Activated CD8-positive, alpha-beta memory T cell treated with anti-CD3 and anti-CD28 coated beads, Interleukin-2, amount 50 U/mL, for 48 hours (primary cell): ENCODE measurements at regions not wholly inside any gene's neighbourhood (a gene's known extent, or its start where the extent isn't known, plus 50 kb on each side); places are given as distances from the start of the nearest gene placed in this dataset.
A peak's percentile ranks its signal among the peaks of the same experiment; 100 is the strongest.
"Not testable (repeated sequence)": the region's sequence is repeated elsewhere in the genome, so short reads cannot be mapped to it uniquely, and the experiment has no call there.

Experiments used
- DNase-seq: peaks from one replicate; pipeline ENCODE4 v3.0.0-alpha.2; 2020

DNA sequence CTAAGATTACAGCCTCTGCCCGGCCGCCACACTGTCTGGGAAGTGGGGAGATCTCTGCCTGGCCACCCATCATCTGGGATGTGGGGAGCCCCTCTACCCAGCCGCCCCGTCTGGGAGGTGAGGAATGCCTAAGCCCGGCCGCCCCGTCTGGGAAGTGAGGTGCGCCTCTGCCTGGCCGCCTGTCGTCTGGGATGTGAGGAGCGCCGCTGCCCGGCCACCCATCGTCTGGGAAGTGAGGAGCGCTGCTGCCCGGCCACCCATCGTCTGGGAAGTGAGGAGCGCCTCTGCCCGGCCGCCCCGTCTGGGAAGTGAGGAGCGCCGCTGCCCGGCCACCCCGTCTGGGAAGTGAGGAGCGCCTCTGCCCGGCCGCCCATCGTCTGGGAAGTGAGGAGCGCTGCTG, 135.9 kb upstream of the PROKR2 start:
- DNase-seq: not testable (repeated sequence)

DNA sequence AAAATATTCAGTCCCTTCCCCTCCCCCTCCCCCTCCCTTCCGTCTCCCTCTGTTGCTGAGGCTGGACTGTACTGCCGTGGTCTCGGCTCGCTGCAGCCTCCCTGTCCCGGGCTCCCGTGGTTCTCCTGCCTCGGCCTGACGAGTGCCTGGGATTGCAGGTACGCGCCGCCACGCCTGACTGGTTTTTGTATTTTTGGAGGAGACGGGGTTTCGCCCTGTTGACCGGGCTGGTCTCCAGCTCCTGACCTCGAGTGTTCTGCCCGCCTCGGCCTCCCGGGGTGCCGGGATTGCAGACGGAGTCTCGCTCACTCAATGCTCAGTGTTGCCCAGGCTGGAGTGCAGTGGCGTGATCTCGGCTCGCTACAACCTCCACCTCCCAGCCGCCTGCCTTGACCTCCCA, 135.5 kb upstream of the PROKR2 start:
- not testable (repeated sequence) for DNase-seq

DNA sequence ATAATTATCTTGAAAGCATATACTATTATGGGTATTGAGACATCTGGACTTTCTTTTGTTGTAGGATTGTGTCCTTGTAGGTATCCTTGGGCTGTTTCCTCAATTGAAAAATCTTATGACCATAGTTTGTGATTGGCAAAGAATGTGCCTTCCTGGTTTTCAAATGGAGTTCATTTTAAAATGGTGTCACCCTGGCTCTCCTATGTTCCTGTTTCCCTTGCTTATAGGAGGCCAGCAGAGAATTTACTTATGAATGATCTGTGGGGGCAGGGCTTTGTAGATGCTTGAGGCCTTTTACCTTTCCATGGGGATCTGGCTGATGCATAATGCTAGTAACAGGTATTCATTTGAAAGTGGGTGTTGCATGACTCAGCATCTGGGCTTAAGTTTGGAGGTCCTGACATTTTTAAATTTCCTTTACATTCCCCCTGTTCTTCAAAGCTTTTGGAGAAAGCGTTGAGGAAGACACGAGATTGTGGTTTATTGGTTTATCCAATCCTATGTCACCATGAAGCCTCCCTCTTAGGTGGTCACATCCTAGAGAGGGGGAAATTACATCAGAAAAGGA, 135.0 kb upstream of the PROKR2 start:
- DNase-seq: no peak

DNA sequence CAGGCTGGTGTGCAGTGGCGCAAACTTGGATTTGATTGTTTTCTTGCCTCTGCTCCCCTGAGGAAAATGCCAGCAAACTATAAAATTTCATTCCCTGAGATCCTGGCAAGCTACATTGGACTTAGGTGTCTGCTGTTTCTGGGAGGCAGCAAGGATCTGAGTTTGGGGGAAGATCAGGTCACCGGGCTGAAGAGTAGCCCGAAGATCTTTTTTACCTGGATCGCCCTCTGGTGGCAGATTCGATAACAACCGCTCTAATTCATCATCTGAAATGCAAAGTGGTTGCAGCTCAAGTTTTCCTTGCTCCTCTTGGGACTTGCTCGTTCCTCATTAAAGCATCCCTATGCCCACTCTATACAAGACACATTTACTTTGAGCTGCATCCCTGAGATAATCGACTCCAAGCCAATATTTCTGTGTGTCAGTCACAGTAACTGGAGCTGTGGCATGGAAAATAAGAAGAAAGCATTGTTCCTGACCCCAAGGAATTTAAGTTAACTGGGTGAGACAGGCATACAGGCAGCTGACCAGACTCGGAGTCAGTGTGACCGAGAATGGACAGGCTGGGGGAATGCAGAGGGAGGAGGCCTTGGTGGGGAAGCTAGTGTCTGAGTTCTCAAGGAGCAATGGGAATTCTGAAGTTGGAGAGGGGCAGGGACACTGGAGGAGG, 131.8 kb upstream of the PROKR2 start:
- peak; percentile 81 for DNase-seq

DNA sequence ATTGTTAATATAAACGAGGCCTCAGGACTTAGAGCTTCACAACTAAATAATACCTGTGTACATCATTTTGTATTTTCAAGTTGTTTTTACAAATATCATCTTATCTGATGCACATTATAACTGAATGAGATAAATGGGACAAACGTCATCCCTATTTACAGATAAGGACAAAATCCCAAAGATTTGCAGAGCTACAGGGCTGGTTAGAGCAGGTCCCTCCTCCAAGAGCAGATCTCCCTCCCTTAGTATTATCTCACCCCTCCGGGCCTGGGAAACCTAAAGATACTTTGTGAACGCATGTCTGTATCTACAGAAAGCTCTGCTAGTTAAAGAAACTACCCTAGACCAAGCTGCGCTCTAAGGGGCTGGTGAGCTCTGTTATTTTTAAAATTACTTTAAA, 130.4 kb upstream of the PROKR2 start:
- DNase-seq: no peak

DNA sequence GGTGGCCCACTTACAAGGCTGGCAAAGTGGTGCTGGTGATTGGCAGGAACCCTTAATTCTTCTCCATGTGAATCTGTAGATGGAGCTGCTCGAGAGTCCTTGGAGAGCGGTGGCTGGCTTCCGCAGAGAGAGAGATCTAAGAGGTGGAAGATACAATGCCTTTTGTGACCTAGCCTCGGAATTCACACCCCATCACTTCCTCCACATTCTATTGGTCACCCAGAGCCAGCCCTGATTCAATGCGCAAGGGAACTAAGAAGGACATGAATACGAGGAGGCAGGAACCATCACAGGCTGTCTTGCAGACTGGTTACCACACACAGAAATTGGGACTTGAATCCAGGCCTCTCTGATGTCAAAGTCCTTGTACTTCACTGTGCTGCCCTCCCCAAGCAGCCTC, 128.9 kb upstream of the PROKR2 start:
- no peak for DNase-seq

DNA sequence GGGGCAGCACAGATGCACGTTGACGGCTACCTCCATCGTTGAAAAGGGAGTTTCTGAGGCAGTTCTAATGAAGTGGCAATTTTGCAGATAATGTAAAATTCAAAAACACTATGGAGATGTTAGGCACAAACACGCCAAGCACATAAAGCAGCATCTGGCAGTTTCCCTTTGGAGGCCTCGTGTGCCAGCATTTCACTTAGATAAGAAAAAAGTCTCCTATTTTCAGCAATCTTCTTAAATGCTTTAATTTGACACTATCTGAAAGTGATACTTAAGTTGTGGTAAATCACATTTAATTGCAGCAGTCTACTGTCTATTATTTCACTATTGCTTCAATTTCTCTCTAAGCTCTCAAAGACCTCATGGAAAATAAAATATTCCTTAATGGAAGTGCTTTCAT, 125.3 kb upstream of the PROKR2 start:
- no peak for DNase-seq

DNA sequence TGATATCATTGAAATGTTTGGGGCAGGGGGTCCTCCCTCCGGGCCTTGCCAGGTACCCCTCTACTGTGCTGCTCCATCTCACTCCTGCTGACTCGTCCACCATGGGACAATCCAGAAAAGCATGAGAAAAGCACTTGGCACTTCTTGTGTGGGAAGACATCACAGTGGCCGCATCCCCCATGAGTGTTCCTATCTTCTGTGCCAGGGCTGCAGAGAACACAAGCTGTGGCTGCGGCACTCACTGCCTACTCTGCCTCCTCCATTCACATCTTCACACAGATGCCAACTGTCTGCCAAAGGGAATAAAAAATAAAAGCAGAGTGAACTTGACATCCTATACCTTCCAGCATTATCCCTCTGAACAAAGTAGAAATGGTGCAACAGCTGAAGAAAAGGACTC, 117.4 kb upstream of the PROKR2 start:
- no peak for DNase-seq

DNA sequence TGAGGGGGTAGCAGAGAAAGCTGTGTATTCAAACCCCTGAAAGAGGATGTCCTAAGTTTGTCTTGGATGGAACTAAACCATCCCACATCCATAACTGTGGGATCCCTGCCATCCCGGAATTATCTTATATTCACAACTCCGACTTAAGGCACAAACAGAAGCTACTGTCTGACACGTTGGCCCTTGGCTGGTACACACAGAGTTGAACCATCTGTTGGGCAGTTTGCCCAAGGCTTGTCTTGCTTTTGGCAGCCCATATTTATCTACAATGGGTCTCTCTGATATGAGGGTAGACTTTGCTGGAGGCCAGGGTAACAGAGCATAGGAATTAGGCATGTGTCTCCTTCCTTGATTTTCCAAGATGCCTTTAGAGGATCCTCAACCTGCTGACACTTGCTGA, 116.6 kb upstream of the PROKR2 start:
- no peak for DNase-seq

DNA sequence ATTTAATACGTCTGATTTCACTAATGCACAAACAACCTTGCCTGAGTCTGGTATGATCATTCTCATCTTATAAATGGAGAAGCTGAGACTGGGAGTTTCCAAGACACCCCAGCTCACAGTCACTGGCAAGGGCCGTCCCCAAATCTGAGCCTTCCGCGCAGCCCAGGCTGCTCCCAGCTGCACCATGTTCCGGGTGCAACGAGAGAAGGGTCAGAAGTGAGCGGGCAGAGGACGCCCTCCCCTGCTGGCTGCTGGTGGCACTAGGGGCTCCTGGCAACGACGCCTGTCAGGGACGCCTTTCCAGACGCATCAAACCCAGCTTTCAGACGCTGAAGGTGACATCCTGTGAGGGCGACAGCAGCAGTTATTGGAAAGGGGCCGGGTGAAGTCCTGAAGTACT, 115.3 kb upstream of the PROKR2 start:
- DNase-seq: no peak

DNA sequence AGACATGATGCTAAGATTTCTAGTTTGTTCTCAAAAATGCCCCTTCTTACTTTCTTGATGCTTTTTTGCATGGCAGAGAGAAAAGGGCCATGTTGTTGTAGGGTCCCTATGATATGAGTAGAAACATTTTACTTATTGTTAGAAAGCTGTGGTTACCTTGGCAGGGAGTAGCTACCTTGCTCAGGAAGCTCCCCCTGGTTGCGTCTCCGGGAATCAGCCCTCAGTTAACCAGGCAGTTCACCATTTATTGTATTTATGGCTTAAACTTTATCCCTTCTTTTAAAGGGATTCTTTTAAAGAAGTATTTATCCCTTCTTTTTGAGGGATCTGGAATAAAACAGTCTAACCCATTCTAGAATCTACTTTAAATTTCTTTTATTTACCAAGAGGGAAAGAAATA, 113.9 kb upstream of the PROKR2 start:
- DNase-seq: no peak

DNA sequence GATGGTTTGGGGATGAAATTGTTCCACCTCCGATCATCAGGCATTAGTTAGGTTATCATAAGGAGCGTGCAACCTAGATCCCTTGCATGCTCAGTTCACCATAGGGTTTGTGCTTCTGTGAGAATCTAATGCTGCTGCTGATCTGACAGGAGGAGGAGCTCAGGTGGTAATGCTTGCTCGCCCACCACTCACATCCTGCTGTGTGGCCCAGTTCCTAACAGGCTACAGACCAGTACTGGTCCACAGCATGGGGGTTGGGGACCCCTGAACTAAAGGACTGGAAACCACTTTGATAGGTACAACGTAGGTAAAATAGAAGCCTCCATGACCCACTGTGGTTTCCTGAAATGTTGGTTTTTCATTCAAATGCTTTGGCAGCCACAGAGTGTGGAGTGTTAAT, 109.3 kb upstream of the PROKR2 start:
- no peak for DNase-seq

DNA sequence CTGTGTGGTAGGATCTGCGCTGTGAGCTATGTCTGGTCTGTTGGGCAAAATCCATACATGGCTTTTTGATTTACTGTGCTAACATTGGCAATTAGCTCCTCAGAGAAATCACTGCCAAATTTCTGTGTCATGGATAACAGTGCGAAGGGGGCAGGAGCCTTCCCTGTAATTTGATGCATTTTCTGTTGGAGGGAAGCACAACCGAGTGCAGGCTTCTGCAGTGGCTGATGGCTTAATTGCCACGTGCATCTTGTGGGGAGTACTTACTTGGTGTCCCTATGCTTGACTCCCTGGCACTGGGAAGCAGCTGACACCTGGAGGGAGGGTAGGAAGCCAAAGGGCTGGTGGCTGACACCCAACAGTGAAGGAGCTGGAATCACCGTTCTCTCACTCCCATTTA, 99.3 kb upstream of the PROKR2 start:
- no peak for DNase-seq

DNA sequence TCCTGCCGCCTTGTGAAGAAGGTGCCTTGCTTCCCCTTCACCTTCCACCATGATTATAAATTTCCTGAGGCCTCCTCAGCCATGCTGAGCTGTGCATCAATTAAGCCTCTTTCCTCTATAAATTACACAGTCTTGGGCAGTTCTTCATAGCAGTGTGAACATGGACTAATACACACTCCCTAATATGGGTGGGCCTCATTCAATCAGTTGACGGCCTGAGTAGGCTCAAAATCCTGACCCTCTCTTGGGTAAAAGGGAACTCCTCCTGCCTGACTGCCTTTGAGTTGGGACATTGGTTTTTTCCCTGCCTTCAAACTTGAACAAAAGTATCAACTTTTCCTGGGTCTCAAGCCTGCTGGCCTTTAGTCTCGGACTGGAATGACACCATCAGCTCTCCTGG, 96.6 kb upstream of the PROKR2 start:
- no peak for DNase-seq

DNA sequence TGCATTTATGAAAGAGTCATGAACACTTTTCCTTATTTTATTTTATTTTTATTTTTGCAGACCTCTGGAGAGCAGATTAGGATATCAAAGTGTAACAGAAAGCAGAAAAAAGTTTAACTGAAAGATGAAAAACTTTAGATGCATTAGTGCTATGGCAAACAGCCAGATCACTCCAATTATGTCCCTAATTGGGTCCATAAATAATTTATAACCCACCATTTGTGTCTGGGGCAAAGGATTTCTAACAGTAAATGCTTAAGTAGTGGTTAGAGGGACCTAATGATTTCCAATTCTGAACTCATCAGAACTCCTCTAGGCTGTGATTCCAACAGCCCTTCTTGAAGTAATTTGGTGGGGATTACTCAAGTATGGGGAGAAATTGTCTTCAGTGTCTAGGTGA, 93.7 kb upstream of the PROKR2 start:
- DNase-seq: no peak

DNA sequence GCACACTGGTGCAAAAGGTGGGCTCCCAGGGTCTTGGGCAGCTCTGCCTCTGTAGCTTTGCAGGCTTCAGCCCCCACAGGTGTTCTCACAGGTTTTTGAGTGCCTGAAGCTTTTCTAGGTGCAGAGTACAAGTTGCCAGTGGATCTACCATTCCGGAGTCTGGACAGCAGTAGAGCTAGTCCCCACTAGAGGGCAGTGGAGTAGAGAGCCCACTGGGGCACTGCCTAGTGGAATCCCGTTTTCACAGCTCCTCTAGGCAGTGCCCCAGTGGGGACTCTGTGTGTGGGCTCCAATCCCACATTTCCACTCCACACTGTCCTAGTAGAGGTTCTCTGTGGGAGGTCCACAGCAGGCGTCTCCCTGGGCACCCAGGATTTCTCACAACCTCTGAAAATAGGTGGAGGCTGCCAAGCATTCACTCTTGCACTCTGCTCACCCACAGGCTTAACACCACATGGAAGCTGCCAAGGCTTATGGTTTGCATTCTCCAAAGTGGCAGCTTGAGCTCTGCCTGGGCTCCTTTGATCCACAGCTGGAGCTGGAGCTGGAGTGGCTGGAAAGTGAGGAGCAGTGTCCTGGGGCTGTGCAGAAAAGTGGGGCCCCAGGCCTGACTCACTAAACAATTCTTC, 86.3 kb upstream of the PROKR2 start:
- peak; percentile 56 for DNase-seq

DNA sequence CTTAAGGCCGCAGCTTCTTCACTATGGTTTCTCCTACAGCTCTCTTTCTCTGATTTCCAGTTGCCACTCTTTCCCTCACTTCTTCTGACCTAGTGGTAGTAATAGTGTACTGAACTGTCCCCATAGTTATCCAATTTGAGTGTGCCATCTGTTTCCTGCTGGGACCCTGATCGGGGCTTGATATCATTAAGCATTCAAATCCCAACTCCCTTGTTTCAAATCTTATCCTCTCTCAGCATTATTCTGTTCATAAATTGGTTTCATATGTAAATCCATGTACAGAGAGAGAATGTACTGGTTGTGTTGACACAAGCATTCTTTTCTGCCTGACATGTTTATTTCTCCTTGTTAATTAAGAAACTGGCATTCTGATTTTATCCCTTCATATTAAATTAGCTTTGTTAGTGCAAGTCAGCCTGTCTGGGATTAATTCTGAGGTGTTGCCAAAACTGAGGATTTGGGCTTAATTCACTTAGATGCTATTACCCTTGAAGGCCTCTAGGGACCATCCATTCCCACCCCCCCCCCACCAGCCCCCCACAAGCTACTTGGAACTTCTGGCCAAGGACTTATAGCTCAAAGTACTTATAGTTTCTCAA, 84.6 kb upstream of the PROKR2 start:
- DNase-seq: no peak

DNA sequence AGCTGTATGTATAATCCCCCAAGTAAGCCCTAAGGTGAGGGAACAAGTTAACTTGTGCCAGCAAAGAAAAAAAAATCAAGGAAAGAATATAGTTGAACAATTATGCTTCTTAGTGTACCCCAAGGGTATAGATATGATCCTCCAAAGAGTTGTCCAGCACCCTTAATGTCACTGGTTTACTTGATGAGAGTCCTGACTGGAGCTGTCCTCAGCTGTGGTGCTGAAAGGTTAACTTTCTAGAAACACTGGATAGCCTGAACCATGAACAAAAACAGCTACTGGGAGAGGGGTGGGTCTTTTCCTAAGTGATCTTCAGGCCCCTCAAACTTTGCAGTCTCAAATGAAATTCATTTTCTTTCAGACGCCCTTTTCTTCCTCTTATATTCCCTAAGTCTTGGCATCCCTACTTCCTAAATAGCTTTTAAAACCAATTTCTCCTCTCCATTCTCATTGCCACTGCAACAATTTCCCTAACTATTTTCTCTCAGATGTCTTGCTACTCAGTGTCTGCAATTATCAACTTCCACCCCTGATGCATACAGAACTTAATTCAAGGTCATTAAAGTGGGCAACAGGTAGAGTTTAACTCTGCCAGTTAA, 83.5 kb upstream of the PROKR2 start:
- DNase-seq: no peak

DNA sequence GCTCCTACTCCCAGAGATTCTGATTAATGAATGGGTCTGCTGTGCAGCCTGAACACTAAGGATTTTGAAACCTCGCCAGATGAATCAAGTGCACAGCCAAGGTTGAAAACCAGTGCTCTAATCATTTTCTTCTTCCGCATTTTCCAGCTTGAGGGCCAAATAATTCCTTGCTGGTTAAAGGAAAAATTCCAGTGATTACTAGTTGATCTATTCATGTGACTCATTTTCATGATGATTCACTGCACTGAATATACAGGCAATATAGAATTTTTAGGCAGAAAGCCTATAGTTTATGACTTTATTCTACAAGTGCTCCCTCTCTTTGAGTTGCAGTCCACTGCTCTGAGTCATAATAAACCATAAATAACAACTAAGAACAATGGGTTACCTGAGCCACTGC, 80.6 kb upstream of the PROKR2 start:
- DNase-seq: no peak

DNA sequence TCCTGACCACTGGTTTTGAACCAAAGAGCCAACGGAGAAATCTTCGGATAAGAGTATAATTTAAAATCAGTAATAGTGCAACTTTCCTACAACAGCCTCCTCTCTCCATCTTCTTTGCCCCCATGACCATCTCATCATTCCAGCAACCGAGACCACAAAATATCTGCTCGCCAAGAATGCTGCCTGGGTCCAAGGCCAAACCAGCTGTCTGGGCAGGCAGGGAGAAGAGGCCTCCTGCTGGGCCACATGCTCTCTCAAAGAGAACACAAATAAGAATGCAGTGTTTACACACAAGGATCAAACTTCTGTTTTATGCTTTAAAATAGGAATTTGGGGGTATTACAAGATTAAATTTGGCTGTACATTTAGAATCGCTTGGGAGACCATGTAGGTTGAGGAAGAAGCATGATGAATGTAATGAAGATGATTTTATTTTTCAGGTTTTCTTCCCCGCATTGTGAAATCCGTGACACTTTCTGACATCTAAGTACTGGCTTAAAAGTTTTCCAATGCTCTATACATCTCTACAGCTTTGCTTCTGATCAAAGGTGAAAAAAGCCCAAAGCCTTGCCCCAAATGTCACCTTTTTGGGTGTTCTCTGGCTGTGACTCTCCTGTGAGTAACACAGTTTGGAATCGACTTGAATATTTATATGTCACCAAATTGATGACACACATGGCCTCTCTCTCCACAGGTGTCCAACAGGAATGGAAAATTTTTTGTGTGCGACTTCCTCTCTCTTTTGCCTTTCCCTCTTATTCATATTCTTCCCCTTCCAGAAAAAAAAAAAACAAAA, 79.4 kb upstream of the PROKR2 start:
- DNase-seq: no peak

DNA sequence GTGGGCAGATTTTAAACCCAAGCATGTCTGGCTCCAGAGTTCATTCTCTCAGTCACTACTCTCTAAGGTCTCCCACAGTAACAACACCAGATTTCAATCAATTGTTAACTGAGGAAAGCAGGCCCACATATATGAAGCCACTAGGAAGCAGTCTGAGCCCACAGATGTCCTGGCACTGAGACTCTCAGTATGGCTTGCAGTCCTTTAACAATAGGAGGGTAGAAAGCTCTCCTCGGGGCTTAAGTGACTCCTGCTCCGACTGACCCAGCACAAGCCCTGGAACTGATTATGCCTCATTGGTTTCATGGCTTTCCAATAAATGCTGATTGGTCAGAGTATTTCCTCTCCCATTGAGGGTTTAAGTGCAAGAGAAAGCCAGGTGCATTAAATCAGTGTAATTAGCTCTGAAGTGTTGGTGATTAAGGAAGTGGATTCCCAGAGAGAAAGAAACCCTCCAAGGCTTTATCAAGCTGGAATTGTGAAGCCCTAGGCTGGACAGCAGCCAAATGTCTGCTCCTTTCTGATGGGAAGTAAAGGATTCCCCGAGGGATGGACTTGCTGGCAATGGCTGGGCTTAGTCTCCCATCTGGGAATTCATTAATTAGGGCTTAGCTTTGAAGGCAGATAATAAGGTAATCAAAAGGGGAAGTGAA, 76.6 kb upstream of the PROKR2 start:
- DNase-seq: no peak

DNA sequence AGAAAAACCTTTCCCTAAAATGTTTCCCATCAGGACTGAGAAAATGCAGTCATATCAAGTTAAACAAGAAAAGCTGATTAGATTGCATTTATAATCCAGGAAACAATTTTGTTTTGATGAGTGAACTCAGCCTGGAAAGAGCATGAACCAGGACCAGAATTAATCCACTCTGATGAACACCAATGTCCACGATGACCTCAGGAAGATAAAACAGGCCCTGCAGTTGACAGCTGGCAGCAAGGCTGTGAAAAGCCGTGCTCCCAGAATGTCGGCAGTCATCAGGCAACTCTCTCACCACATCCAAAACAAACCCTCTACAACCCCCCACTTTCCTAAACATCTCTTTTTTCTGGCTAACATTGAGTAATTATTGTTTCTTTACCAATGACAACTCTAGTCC, 74.0 kb upstream of the PROKR2 start:
- no peak for DNase-seq

DNA sequence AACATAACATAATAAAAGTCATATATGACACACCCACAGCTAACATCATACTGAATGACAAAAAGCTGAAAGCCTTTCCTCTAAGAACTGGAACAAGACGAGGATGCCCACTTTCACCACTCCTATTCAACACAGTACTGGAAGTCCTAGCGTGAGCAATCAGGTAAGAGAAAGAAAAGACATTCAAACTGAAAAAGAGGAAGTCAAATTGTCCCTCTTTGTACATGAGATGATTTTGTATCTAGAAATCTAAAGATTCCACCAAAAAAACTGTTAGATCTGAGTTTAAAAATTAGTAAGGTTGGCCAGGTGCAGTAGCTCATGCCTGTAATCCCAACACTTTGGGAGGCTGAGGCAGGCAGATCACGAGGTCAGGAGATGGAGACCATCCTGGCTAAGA, 70.1 kb upstream of the PROKR2 start:
- DNase-seq: not testable (repeated sequence)
